ENCODE measurements at regions not wholly inside any gene's neighbourhood (a gene's known extent, or its start where the extent isn't known, plus 50 kb on each side); places are given as distances from the start of the nearest gene placed in this dataset.

GRCh38 chr5:8227112-8227511 is 358.2 kb downstream of the MTRR start:
- peaks cover 9% of the 10 kb centered on the region for H3K9me3 Mint-ChIP-seq (ENCODE audit: low read depth)
- no peaks in the 10 kb centered on the region for H3K4me1 Mint-ChIP-seq (ENCODE audit: low read depth)
- H3K27me3 Mint-ChIP-seq: no peaks in the 10 kb centered on the region
- no peaks in the 10 kb centered on the region for H3K36me3 Mint-ChIP-seq
- no peak overlapping the region for H3K27ac Mint-ChIP-seq
- no peak overlapping the region for H3K4me3 Mint-ChIP-seq

DNA sequence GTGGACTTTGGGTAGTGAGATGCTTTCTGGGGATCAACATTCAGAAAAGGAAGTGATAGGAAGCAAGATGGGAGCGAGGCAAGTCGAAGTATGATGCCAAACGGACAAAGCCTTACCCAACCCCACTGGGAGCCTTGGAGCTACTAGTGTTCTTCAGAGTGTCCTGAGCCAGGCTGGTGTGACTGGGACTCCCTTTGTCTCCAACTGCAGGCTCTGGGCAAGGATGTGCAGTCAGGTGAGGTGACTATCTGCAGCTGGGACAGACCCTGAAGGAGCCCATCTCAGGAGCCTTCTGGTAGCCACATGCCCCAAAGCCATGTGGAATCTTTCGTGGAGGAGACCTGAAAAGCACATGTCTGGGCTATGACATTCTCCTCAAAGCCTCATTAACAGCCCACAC is 360.6 kb downstream of the MTRR start:
- H3K27me3 Mint-ChIP-seq: no peaks in the 10 kb centered on the region
- peaks cover 13% of the 10 kb centered on the region for H3K9me3 Mint-ChIP-seq (ENCODE audit: low read depth)
- no peak overlapping the region for H3K4me3 Mint-ChIP-seq
- H3K4me1 Mint-ChIP-seq (ENCODE audit: low read depth): no peaks in the 10 kb centered on the region
- no peaks in the 10 kb centered on the region for H3K36me3 Mint-ChIP-seq
- H3K27ac Mint-ChIP-seq: no peak overlapping the region

GRCh38 chr5:8230868-8231267 is 361.9 kb downstream of the MTRR start:
- H3K36me3 Mint-ChIP-seq: no peaks in the 10 kb centered on the region
- no peaks in the 10 kb centered on the region for H3K27me3 Mint-ChIP-seq
- peaks cover 17% of the 10 kb centered on the region for H3K9me3 Mint-ChIP-seq (ENCODE audit: low read depth)
- H3K4me1 Mint-ChIP-seq (ENCODE audit: low read depth): no peaks in the 10 kb centered on the region
- no peak overlapping the region for H3K27ac Mint-ChIP-seq
- no peak overlapping the region for H3K4me3 Mint-ChIP-seq

DNA sequence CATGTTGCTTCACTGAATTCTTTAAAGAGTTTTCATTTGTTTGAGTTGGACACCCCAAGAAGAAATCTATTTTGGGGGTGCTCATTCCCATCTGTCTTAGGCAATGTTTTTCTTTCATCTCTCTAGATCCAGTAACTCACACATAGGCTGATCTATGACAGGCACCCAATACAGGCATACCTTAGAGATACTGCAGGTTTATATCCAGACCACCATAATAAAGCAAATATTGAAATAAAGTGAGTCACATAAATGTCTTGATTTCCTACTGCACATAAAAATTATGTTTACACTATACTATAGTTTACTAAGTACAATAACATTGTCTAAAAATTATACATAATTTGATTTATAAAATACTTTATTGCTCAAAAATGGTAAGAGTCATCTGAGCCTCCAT is 364.5 kb downstream of the MTRR start:
- Mint-ChIP-seq H3K4me3 (no peak overlapping the region), H3K36me3 (no peaks in the 10 kb centered on the region), H3K9me3 (ENCODE audit: low read depth) (peaks cover 12% of the 10 kb centered on the region), H3K4me1 (ENCODE audit: low read depth) (no peaks in the 10 kb centered on the region), H3K27ac (no peak overlapping the region), H3K27me3 (no peaks in the 10 kb centered on the region)

DNA sequence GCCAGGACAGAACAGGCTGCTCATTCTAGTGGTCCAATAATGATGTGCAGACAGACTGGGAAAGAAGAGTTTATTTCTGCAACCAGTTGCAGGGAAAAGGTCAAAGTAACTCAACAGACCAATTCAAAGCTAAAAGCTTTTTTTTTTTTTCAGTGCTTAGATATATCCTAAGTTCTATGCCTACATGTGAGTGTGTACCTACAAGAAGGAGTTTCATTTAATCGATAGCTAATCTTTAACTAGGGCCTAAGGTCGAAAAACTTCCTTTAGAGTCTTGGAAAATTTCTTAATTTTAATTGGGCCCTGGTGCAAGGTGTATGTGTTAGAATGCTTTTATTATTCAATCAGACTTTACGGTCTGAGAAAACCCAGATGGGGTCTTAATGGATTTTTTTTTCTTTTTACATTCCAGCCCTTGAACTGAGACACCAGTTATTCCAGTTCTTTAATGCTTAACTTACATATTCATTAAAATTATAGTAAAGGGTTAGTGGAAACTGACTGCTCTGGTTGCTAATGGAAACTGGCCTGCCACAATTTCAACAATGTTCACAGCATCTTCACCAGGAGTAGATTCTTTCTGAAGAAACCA is 365.3 kb downstream of the MTRR start:
- H3K36me3 Mint-ChIP-seq: no peaks in the 10 kb centered on the region
- peaks cover 8% of the 10 kb centered on the region for H3K9me3 Mint-ChIP-seq (ENCODE audit: low read depth)

GRCh38 chr5:8238080-8238479 is 369.1 kb downstream of the MTRR start:
- H3K27me3 Mint-ChIP-seq: peaks cover 1% of the 10 kb centered on the region
- H3K4me1 Mint-ChIP-seq (ENCODE audit: low read depth): no peaks in the 10 kb centered on the region
- H3K4me3 Mint-ChIP-seq: no peak overlapping the region
- H3K36me3 Mint-ChIP-seq: no peaks in the 10 kb centered on the region
- H3K9me3 Mint-ChIP-seq (ENCODE audit: low read depth): peaks cover 4% of the 10 kb centered on the region
- H3K27ac Mint-ChIP-seq: no peak overlapping the region

More for the DNA sequence above, 365.3 kb downstream of the MTRR start:
- Mint-ChIP-seq H3K27me3 (no peaks in the 10 kb centered on the region), H3K4me3 (no peak overlapping the region), H3K27ac (no peak overlapping the region), H3K4me1 (ENCODE audit: low read depth) (no peaks in the 10 kb centered on the region)

GRCh38 chr5:8239198-8239597 is 370.2 kb downstream of the MTRR start:
- Mint-ChIP-seq H3K9me3 (ENCODE audit: low read depth) (peaks cover 7% of the 10 kb centered on the region), H3K4me1 (ENCODE audit: low read depth) (no peaks in the 10 kb centered on the region), H3K27ac (no peak overlapping the region), H3K4me3 (no peak overlapping the region), H3K36me3 (no peaks in the 10 kb centered on the region), H3K27me3 (peaks cover 1% of the 10 kb centered on the region)

DNA sequence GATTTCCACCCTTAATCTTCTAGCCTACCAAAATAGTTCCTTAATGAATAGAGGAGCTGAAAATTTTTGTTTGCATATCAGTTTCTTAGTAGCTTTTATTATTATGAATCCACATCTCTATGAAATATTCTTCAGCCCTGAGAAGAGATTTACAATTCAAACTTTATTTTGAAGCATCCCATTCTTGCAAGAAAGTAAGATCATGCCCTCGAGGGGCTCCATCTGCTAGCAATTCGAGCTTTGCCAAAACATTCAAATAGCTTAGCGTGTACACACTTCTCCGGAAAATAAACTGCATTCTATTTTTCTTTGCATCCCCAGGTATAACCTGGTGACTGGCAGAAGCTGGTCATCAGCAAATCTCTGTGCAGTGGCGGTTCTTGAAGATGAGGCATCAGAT is 370.7 kb downstream of the MTRR start:
- H3K27ac Mint-ChIP-seq: no peak overlapping the region
- H3K9me3 Mint-ChIP-seq (ENCODE audit: low read depth): peaks cover 9% of the 10 kb centered on the region
- no peaks in the 10 kb centered on the region for H3K4me1 Mint-ChIP-seq (ENCODE audit: low read depth)
- H3K4me3 Mint-ChIP-seq: no peak overlapping the region
- H3K36me3 Mint-ChIP-seq: no peaks in the 10 kb centered on the region
- peaks cover 1% of the 10 kb centered on the region for H3K27me3 Mint-ChIP-seq

DNA sequence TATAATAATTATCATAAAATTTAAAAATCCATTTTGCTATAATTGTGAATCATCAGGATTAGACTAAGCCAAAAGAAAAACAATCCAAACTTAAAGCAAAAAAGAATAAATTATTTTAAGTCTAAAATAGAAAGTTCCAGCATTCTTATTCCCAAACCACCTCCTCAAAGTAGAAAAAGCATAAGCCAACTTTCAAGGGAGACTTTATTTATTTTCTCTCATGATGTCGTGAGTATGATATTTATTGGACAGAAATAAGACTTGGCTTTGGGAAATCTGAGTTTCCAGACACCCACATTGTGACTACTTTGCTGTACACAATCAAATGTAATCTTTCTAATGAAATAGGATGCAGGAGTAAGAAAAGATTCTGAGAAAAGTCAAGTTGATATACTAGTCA is 372.1 kb downstream of the MTRR start:
- Mint-ChIP-seq H3K4me1 (ENCODE audit: low read depth) (no peaks in the 10 kb centered on the region), H3K27ac (no peak overlapping the region), H3K27me3 (peaks cover 1% of the 10 kb centered on the region), H3K9me3 (ENCODE audit: low read depth) (peaks cover 5% of the 10 kb centered on the region), H3K36me3 (no peaks in the 10 kb centered on the region), H3K4me3 (no peak overlapping the region)

DNA sequence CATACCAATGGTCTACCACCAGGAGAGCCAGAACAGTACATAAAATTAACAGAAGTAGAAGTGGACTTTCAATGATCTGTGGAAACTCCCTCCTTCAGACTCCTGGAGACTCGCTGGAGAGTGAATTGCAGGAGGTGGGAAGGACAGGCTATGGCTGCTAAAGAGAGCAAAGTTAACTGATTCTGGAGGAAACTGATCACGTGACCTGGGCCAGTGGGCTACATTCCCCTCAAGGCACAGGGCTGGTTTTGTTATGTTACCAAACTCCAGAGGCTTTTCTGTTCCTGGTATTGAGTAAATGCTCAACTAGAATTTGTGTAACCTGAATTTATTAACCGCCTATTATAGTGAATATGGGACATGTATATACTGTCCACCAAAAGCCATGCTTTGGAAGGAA is 372.6 kb downstream of the MTRR start:
- Mint-ChIP-seq H3K27me3 (peaks cover 1% of the 10 kb centered on the region), H3K36me3 (no peaks in the 10 kb centered on the region), H3K4me3 (no peak overlapping the region), H3K4me1 (ENCODE audit: low read depth) (no peaks in the 10 kb centered on the region), H3K27ac (no peak overlapping the region), H3K9me3 (ENCODE audit: low read depth) (peaks cover 5% of the 10 kb centered on the region)

DNA sequence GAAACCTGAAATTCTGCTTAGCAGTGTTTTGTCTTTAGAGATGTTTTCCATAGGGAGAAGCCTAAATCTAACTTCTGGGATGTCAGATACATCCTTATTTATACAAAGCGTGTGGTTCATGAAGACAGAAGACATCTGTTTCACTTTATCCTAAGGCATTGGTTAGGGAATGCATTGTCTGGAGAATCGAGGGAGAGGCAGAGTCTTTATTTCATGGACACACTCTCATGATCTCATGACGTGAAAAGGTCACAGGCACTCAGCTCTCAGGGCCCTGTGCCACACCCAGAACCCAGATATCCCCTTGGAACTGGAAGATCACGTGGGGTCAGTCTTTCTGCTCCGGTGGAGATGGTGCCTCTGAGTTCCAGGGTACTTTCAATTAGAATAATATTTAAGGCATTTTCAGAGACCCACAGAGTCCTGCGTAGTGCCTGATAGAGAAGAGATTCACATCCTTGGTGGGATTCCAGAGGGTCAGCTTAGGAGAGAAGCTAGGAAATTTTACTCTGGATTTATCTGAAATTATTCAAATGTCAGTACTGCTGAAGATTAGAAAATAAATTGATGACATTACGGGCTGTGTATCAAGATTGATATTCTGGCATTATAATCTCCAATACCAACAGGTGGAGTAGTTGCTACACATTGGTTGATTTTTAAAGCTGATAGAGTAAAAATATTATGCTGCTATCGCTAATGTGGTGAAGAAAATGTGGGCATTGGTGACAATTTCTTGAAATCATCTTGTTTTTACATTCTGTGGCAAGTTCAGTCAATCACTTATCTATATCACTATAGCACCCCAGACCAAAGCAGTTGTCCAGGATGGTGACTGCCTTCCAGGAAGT is 378.3 kb downstream of the MTRR start:
- H3K27me3 Mint-ChIP-seq: peaks cover 1% of the 10 kb centered on the region
- peaks cover 5% of the 10 kb centered on the region for H3K9me3 Mint-ChIP-seq (ENCODE audit: low read depth)
- no peaks in the 10 kb centered on the region for H3K4me1 Mint-ChIP-seq (ENCODE audit: low read depth)
- H3K4me3 Mint-ChIP-seq: no peak overlapping the region
- no peak overlapping the region for H3K27ac Mint-ChIP-seq
- no peaks in the 10 kb centered on the region for H3K36me3 Mint-ChIP-seq

- Mint-ChIP-seq H3K4me3 (no peak overlapping the region), H3K27me3 (no peaks in the 10 kb centered on the region), H3K36me3 (no peaks in the 10 kb centered on the region), H3K27ac (no peak overlapping the region), H3K4me1 (ENCODE audit: low read depth) (no peaks in the 10 kb centered on the region), H3K9me3 (ENCODE audit: low read depth) (no peaks in the 10 kb centered on the region)
Observed at GRCh38 chr5:8253376-8253775, 384.4 kb downstream of the MTRR start.

DNA sequence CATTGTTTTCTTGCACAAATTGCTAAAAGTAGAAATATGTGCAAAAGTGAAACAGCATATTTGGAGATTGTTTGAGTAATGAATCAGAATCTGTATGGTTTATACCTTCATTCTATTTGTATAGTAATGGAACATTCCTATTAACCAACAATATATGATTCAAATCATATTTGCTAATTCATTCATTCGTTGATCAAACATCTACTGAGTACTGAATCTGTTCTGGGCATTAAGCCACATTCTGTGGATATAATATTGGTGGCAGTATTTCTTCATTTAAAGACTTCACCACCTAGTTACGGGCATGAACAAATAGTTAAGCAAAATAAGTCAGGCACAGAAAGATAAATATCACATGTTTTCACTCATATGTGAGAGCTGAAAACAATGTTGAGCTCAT is 385.7 kb downstream of the MTRR start:
- Mint-ChIP-seq H3K27me3 (no peaks in the 10 kb centered on the region), H3K4me1 (ENCODE audit: low read depth) (no peaks in the 10 kb centered on the region), H3K9me3 (ENCODE audit: low read depth) (no peaks in the 10 kb centered on the region), H3K36me3 (no peaks in the 10 kb centered on the region), H3K4me3 (no peak overlapping the region), H3K27ac (no peak overlapping the region)

- H3K27me3 Mint-ChIP-seq: no peaks in the 10 kb centered on the region
- H3K9me3 Mint-ChIP-seq (ENCODE audit: low read depth): peaks cover 2% of the 10 kb centered on the region
- no peaks in the 10 kb centered on the region for H3K36me3 Mint-ChIP-seq
- H3K27ac Mint-ChIP-seq: no peak overlapping the region
- no peak overlapping the region for H3K4me3 Mint-ChIP-seq
- H3K4me1 Mint-ChIP-seq (ENCODE audit: low read depth): no peaks in the 10 kb centered on the region
Observed at GRCh38 chr5:8258801-8259200, 389.9 kb downstream of the MTRR start.

- H3K36me3 Mint-ChIP-seq: no peaks in the 10 kb centered on the region
- H3K4me3 Mint-ChIP-seq: no peak overlapping the region
- H3K9me3 Mint-ChIP-seq (ENCODE audit: low read depth): peaks cover 8% of the 10 kb centered on the region
- H3K4me1 Mint-ChIP-seq (ENCODE audit: low read depth): no peaks in the 10 kb centered on the region
- no peaks in the 10 kb centered on the region for H3K27me3 Mint-ChIP-seq
- no peak overlapping the region for H3K27ac Mint-ChIP-seq
Observed at GRCh38 chr5:8270246-8270645, 401.3 kb downstream of the MTRR start.

All from activated naive CD8-positive, alpha-beta T cell (primary cell).